ENCODE measurements at regions not wholly inside any gene's neighbourhood (a gene's known extent, or its start where the extent isn't known, plus 50 kb on each side); places are given as distances from the start of the nearest gene placed in this dataset.

GRCh38 chr16:5639531-5639930, 541.9 kb upstream of the EEF2KMT start:
- TF ChIP-seq CTCF (IDR thresholded peaks at IDR 0.05) (no peak), POLR2A (IDR thresholded peaks at IDR 0.05) (no peak)

All from heart left ventricle (tissue), 13 donors.